H1 (cell line): ENCODE measurements at regions not wholly inside any gene's neighbourhood (a gene's known extent, or its start where the extent isn't known, plus 50 kb on each side); places are given as distances from the start of the nearest gene placed in this dataset.

ENCODE experiments used
- SP4 ChIP-seq: IDR thresholded peaks from 2 replicates; pipeline ENCODE4 v1.6.1; 2012; ENCODE audit warnings: low read length, inconsistent platforms
- TAF7 ChIP-seq: optimal IDR thresholded peaks from 2 replicates; pipeline ENCODE3; 2011; ENCODE audit warnings: low read depth, mild to moderate bottlenecking, inconsistent platforms, low read length, moderate library complexity, borderline replicate concordance
- TF ChIP-seq, protein P1 (sequence below): IDR thresholded peaks from 2 replicates; pipeline ENCODE4 v1.6.1; 2012; ENCODE audit warnings: low read length, inconsistent platforms

GRCh38 chr12:19857204-19857603, 417.9 kb downstream of the AEBP2 start (continued):
- TF ChIP-seq, protein P1, sequence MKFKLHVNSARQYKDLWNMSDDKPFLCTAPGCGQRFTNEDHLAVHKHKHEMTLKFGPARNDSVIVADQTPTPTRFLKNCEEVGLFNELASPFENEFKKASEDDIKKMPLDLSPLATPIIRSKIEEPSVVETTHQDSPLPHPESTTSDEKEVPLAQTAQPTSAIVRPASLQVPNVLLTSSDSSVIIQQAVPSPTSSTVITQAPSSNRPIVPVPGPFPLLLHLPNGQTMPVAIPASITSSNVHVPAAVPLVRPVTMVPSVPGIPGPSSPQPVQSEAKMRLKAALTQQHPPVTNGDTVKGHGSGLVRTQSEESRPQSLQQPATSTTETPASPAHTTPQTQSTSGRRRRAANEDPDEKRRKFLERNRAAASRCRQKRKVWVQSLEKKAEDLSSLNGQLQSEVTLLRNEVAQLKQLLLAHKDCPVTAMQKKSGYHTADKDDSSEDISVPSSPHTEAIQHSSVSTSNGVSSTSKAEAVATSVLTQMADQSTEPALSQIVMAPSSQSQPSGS = no peak
- TF ChIP-seq TAF7 (no peak), SP4 (no peak)
